OCI-LY7 (cell line): ENCODE measurements at regions not wholly inside any gene's neighbourhood (a gene's known extent, or its start where the extent isn't known, plus 50 kb on each side); places are given as distances from the start of the nearest gene placed in this dataset.

Experiments used
- BruUV-seq: library from RNA; stranded (reverse); fragments of 400-500 nt; replicated peaks from 2 replicates; lab custom pipeline; 2021; lab: Mats Ljungman, UMichigan
- CTCF ChIA-PET: fragments of 300-600 bp; sonication (Branson Sonifier 250); formaldehyde crosslinking; loops from one replicate; lab custom pipeline; 2022; ENCODE audit warnings: antibody characterized with exemption; ENCODE audit not compliant: unreplicated experiment; lab: Charles Lee
- POLR2A ChIA-PET: fragments of 300-600 bp; sonication (Branson Sonifier 250); formaldehyde crosslinking; loops from one replicate; lab custom pipeline; 2022; ENCODE audit warnings: antibody characterized with exemption; lab: Charles Lee
- DNase-seq: peaks from one replicate; pipeline ENCODE4 v3.0.0-alpha.2; 2015; ENCODE audit warnings: low spot score
- H2AFZ ChIP-seq: fragments of 200-600 bp; sonication (generic), shearing (Covaris generic); 2 replicates; pipeline ENCODE4 v1.6.1; 2014; ENCODE audit warnings: mild to moderate bottlenecking, antibody characterized with exemption, low read length, moderate library complexity
- H3K27ac ChIP-seq: fragments of 200-600 bp; sonication (generic); 2 replicates; pipeline ENCODE4 v1.5.1; 2014; ENCODE audit warnings: mixed run types, low read depth, mild to moderate bottlenecking, moderate library complexity, low read length, inconsistent platforms; ENCODE audit not compliant: poor library complexity, severe bottlenecking
- H3K36me3 ChIP-seq: fragments of 200-600 bp; sonication (generic); 2 replicates; pipeline ENCODE4 v1.6.1; 2014; ENCODE audit warnings: mild to moderate bottlenecking, antibody characterized with exemption, low read length, moderate library complexity, mixed read lengths; ENCODE audit not compliant: insufficient read depth
- H3K4me1 ChIP-seq: fragments of 200-600 bp; sonication (generic); 2 replicates; pipeline ENCODE4 v1.5.1; 2014; ENCODE audit warnings: mild to moderate bottlenecking, low read length; ENCODE audit not compliant: insufficient read depth, poor library complexity, severe bottlenecking
- H3K4me2 ChIP-seq: fragments of 200-600 bp; sonication (generic); 2 replicates; pipeline ENCODE4 v1.6.1; 2014; ENCODE audit warnings: mild to moderate bottlenecking, low read length
- H3K4me3 ChIP-seq: fragments of 200-600 bp; sonication (generic); 2 replicates; pipeline ENCODE4 v1.5.1; 2014; ENCODE audit warnings: mild to moderate bottlenecking, low read depth, low read length; ENCODE audit not compliant: poor library complexity, severe bottlenecking
- H3K79me2 ChIP-seq: fragments of 200-600 bp; sonication (generic); 2 replicates; pipeline ENCODE4 v1.6.1; 2016; ENCODE audit warnings: low read depth, mild to moderate bottlenecking, low read length, moderate library complexity, mixed read lengths; ENCODE audit not compliant: insufficient read depth
- H3K9me2 ChIP-seq: fragments of 200-600 bp; sonication (generic); 2 replicates; pipeline ENCODE4 v1.6.1; 2016; ENCODE audit warnings: mild to moderate bottlenecking, low read length, mixed read lengths; ENCODE audit not compliant: insufficient read depth
- H3K9me3 ChIP-seq: fragments of 200-600 bp; sonication (generic); 2 replicates; pipeline ENCODE4 v1.6.1; 2014; ENCODE audit warnings: mild to moderate bottlenecking, mixed run types, low read length, mixed read lengths
- H4K20me1 ChIP-seq: fragments of 200-600 bp; sonication (generic); 2 replicates; pipeline ENCODE4 v1.6.1; 2014; ENCODE audit warnings: mild to moderate bottlenecking, antibody characterized with exemption, low read length, moderate library complexity, mixed read lengths; ENCODE audit not compliant: insufficient read depth
- EZH2phosphoT487 ChIP-seq: fragments of 200-600 bp; sonication (generic); IDR thresholded peaks from 2 replicates; pipeline ENCODE4 v1.6.1; 2018; ENCODE audit warnings: low read depth, borderline replicate concordance, mild to moderate bottlenecking, mixed run types, antibody characterized with exemption, low read length, moderate library complexity, mixed read lengths
- intact Hi-C: fragments of 100-400 bp; cut with micrococcal nuclease; formaldehyde crosslinking; loops from one replicate; pipeline ENCODE4 v1.10.0; 2022; ENCODE audit not compliant: unreplicated experiment
- TF ChIP-seq, protein P1 (sequence below): fragments of 200-600 bp; sonication (generic); conservative IDR thresholded peaks from 2 replicates; pipeline ENCODE4 v1.5.1; 2014; ENCODE audit warnings: mild to moderate bottlenecking, antibody characterized with exemption, low read length, moderate library complexity, mixed read lengths

DNA sequence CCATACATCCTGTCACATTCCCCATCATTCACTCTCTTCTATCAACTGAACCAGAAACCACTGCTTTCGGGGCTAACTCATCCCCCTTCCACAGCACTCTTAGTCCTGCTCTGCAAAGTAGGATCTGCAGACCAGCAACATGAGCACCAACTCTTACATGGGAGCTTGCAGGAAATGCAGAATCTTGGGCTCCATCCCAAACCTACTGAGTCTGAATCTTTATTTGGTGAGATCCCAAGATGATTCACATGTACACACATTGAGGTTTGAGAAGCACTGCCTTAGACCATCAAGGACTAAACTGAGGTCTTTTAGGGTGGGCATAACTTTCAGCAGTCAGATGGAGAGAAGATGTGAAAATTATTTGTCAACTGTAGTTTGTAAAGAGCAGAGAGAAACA lies 235.6 kb upstream of the EPHA4 start:
- TF ChIP-seq EZH2phosphoT487, result no peak
- TF ChIP-seq, protein P1, sequence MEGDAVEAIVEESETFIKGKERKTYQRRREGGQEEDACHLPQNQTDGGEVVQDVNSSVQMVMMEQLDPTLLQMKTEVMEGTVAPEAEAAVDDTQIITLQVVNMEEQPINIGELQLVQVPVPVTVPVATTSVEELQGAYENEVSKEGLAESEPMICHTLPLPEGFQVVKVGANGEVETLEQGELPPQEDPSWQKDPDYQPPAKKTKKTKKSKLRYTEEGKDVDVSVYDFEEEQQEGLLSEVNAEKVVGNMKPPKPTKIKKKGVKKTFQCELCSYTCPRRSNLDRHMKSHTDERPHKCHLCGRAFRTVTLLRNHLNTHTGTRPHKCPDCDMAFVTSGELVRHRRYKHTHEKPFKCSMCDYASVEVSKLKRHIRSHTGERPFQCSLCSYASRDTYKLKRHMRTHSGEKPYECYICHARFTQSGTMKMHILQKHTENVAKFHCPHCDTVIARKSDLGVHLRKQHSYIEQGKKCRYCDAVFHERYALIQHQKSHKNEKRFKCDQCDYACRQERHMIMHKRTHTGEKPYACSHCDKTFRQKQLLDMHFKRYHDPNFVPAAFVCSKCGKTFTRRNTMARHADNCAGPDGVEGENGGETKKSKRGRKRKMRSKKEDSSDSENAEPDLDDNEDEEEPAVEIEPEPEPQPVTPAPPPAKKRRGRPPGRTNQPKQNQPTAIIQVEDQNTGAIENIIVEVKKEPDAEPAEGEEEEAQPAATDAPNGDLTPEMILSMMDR, result no peak
- Histone ChIP-seq H3K4me2 (no peak overlapping the region), H3K79me2 (no peaks in the 10 kb centered on the region), H4K20me1 (no peaks in the 10 kb centered on the region), H3K9me3 (no peaks in the 10 kb centered on the region), H3K36me3 (no peaks in the 10 kb centered on the region), H3K4me1 (no peaks in the 10 kb centered on the region), H3K4me3 (no peak overlapping the region), H3K27ac (no peak overlapping the region), H2AFZ (no peak overlapping the region), H3K9me2 (no peaks in the 10 kb centered on the region)
- ChIA-PET CTCF (no interaction called here), POLR2A (interaction anchor here (0.7 kb wide), 1 partner anchor 14 kb away, joined by 5 read pairs; no protein-coding TSS in a partner anchor)
- no TSS peak for BruUV-seq
- DNase-seq, result no peak
- intact Hi-C loops, result no loop called here

DNA sequence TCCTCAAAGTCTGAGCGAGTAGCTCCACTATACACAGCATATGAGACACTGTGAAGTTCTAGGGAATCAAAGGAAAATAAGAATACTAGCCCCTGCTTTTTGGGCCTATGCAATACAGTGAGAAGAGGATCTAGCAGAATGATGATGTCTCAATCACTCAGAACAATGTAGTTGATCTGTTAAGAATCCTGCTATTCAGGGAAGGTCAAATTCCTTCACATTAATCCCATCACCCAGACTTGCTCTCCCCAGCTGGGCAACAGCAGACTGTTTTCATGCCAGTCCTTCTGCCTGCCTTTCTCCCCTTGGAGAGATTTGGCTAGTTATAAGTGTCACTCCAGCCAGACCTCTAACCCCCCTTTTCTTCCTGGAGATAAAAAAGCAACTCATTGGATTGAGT lies 230.0 kb upstream of the EPHA4 start:
- POLR2A ChIA-PET, result no interaction called here
- Histone ChIP-seq H3K79me2 (no peaks in the 10 kb centered on the region), H3K4me2 (no peak overlapping the region), H3K4me1 (no peaks in the 10 kb centered on the region), H3K36me3 (no peaks in the 10 kb centered on the region), H3K9me3 (no peaks in the 10 kb centered on the region), H3K4me3 (no peak overlapping the region), H3K27ac (no peak overlapping the region), H4K20me1 (no peaks in the 10 kb centered on the region), H2AFZ (no peak overlapping the region), H3K9me2 (no peaks in the 10 kb centered on the region)
- no peak for DNase-seq
- intact Hi-C loops, result no loop called here
- CTCF ChIA-PET, result no interaction called here
- no TSS peak for BruUV-seq
- TF ChIP-seq, protein P1, result no peak
- TF ChIP-seq EZH2phosphoT487, result no peak

DNA sequence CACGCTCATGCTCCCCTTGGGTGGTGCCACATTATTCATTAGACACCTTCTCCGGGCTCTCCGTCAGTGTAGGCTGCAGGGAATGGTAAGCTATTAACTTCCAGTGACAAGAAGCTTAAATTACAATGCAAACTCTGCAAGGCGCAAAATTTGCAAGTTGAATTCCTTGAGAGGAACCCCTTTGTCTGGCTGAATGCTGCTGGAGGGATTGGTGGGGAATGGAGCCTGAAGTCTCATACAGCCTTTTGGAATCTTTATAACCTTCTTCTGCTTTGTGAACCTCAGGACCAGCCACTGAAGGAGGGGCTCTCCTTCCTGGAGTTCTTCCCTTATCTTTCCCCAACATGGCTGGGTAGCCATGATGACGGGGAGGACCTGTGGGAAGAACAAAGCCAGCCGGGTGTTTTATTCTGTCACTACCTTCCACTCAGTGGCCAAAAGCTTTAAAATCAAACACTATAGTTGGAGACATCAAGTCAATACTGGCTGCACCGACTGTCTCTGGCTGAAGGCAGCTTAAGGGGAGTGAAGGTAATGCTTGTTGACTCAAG lies 220.9 kb upstream of the EPHA4 start:
- H3K9me2 ChIP-seq, result no peaks in the 10 kb centered on the region
- intact Hi-C loops, result no loop called here
- no peak overlapping the region for H3K4me2 ChIP-seq
- ChIA-PET POLR2A (interaction anchor here (0.5 kb wide), 1 partner anchor 14 kb away, joined by 5 read pairs; no protein-coding TSS in a partner anchor), CTCF (no interaction called here)
- H2AFZ ChIP-seq, result no peak overlapping the region
- H3K79me2 ChIP-seq, result no peaks in the 10 kb centered on the region
- H3K4me3 ChIP-seq, result no peak overlapping the region
- no TSS peak for BruUV-seq
- H3K27ac ChIP-seq, result no peak overlapping the region
- no peaks in the 10 kb centered on the region for H3K4me1 ChIP-seq
- TF ChIP-seq, protein P1, result no peak
- TF ChIP-seq EZH2phosphoT487, result no peak
- no peaks in the 10 kb centered on the region for H4K20me1 ChIP-seq
- DNase-seq, result no peak
- no peaks in the 10 kb centered on the region for H3K9me3 ChIP-seq
- no peaks in the 10 kb centered on the region for H3K36me3 ChIP-seq
